HCT116 (cell line): ENCODE measurements at regions not wholly inside any gene's neighbourhood (a gene's known extent, or its start where the extent isn't known, plus 50 kb on each side); places are given as distances from the start of the nearest gene placed in this dataset.

Experiments used
- ATAC-seq: fragments of 200-7000 bp; cut with Tn5 transposase; 2 replicates; pipeline ENCODE4 v1.9.1; 2020; ENCODE audit warnings: mild to moderate bottlenecking, moderate library complexity
- BruUV-seq: library from RNA; stranded (reverse); fragments of 400-500 nt; replicated peaks from 2 replicates; lab custom pipeline; 2021; lab: Mats Ljungman, UMichigan
- CTCF ChIA-PET: fragments of 300-600 bp; sonication (Branson Sonifier 250); formaldehyde crosslinking; loops from one replicate; lab custom pipeline; 2021; ENCODE audit warnings: antibody characterized with exemption; lab: Charles Lee
- POLR2A ChIA-PET: fragments of 300-600, 350-600 bp; sonication (Branson Sonifier 250); formaldehyde crosslinking; loops from one replicate; lab custom pipeline; 2021; ENCODE audit warnings: antibody characterized with exemption; lab: Charles Lee
- RAD21 ChIA-PET, 2 experiments: fragments of 300-600 bp; sonication (Branson Sonifier 250); formaldehyde crosslinking; loops; one replicate each; lab custom pipeline; 2023; ENCODE audit warnings: low total read pairs in 2 of 2; ENCODE audit not compliant: uncharacterized antibody in 2 of 2, unreplicated experiment in 2 of 2, low non-redundant PET in 1 of 2; lab: Charles Lee
- DNase-seq: peaks from one replicate; pipeline ENCODE4 v3.0.0-alpha.2; 2010; ENCODE audit warnings: low read depth, low spot score
- H2AFZ ChIP-seq: fragments of 200-600 bp; shearing (Covaris generic), sonication (generic); 2 replicates; pipeline ENCODE4 v1.6.1; 2017; ENCODE audit warnings: low read depth, mixed run types, mixed read lengths, antibody characterized with exemption, low read length; ENCODE audit not compliant: poor library complexity, severe bottlenecking
- H3K27ac ChIP-seq: 2 replicates; pipeline ENCODE4 v1.5.1; 2012; ENCODE audit warnings: low read depth, low read length
- H3K27me3 ChIP-seq: fragments of 200-600 bp; sonication (generic); 2 replicates; pipeline ENCODE4 v1.6.1; 2016; ENCODE audit warnings: mixed run types, low read length, mixed read lengths; ENCODE audit not compliant: insufficient read depth
- H3K36me3 ChIP-seq, 2 experiments: fragments of 200-500 bp in 1 of 2; fragments of 200-600 bp in 1 of 2; sonication (Bioruptor generic) in 1 of 2; sonication (generic) in 1 of 2; 2 replicates each; pipeline versions ENCODE4 v1.5.1 to v1.6.1; 2014 to 2016; ENCODE audit warnings: low read length in 2 of 2, inconsistent platforms in 1 of 2, mixed read lengths in 1 of 2, mixed run types in 1 of 2; ENCODE audit not compliant: insufficient read depth in 2 of 2, control insufficient read depth in 1 of 2
- H3K4me1 ChIP-seq, 2 experiments: fragments of 200-600 bp in 1 of 2; sonication (generic) in 1 of 2; 2 replicates each; pipeline versions ENCODE4 v1.5.1 to v1.6.1; 2012 to 2017; ENCODE audit warnings: low read length in 2 of 2, inconsistent platforms in 1 of 2, mild to moderate bottlenecking in 1 of 2, mixed read lengths in 1 of 2, mixed run types in 1 of 2, moderate library complexity in 1 of 2; ENCODE audit not compliant: insufficient read depth in 2 of 2, control insufficient read depth in 1 of 2
- H3K4me2 ChIP-seq: fragments of 200-600 bp; sonication (generic); 2 replicates; pipeline ENCODE4 v1.6.1; 2017; ENCODE audit warnings: mixed run types, low read length, mixed read lengths
- H3K4me3 ChIP-seq, 2 experiments: fragments of 200-600 bp in 1 of 2; sonication (generic) in 1 of 2; replicated peaks in 1 of 2; 2 replicates each; pipeline ENCODE4 v1.5.1; 2011 to 2016; ENCODE audit warnings: low read length in 2 of 2, control low read depth in 1 of 2, low read depth in 1 of 2, mild to moderate bottlenecking in 1 of 2, mixed read lengths in 1 of 2, mixed run types in 1 of 2
- H3K79me2 ChIP-seq: fragments of 200-600 bp; sonication (generic); 2 replicates; pipeline ENCODE4 v1.6.1; 2017; ENCODE audit warnings: mild to moderate bottlenecking, mixed run types, low read length, moderate library complexity, mixed read lengths; ENCODE audit not compliant: insufficient read depth
- H3K9ac ChIP-seq: fragments of 200-600 bp; sonication (generic); 2 replicates; pipeline ENCODE4 v1.6.1; 2016; ENCODE audit warnings: low read length, mixed read lengths
- H3K9me2 ChIP-seq: fragments of 200-600 bp; sonication (generic), shearing (Covaris generic); 2 replicates; pipeline ENCODE4 v1.6.1; 2017; ENCODE audit warnings: mixed run types, mild to moderate bottlenecking, moderate library complexity; ENCODE audit not compliant: insufficient read depth
- H3K9me3 ChIP-seq, 2 experiments: fragments of 200-500 bp in 1 of 2; fragments of 200-600 bp in 1 of 2; sonication (Bioruptor generic) in 1 of 2; sonication (generic) in 1 of 2; 2 replicates each; pipeline ENCODE4 v1.6.1; 2014 to 2017; ENCODE audit warnings: low read length in 2 of 2, mixed read lengths in 2 of 2, inconsistent platforms in 1 of 2, low read depth in 1 of 2, mild to moderate bottlenecking in 1 of 2, mixed run types in 1 of 2, moderate library complexity in 1 of 2; ENCODE audit not compliant: control insufficient read depth in 1 of 2, insufficient read depth in 1 of 2
- H4K20me1 ChIP-seq: fragments of 200-600 bp; sonication (generic), shearing (Covaris generic); 2 replicates; pipeline ENCODE4 v1.6.1; 2017; ENCODE audit warnings: mixed run types, mild to moderate bottlenecking, moderate library complexity; ENCODE audit not compliant: insufficient read depth
- ATF3 ChIP-seq: IDR thresholded peaks from 2 replicates; pipeline ENCODE4 v1.6.1; 2012
- CBX3 ChIP-seq: IDR thresholded peaks from 2 replicates; pipeline ENCODE4 v1.6.1; 2012; ENCODE audit warnings: low read depth
- EZH2 ChIP-seq: fragments of 200-600 bp; sonication (generic); IDR thresholded peaks from 2 replicates; pipeline ENCODE4 v1.6.1; 2017; ENCODE audit warnings: antibody characterized with exemption, mixed run types
- FOSL1 ChIP-seq: IDR thresholded peaks from 2 replicates; pipeline ENCODE4 v1.6.1; 2012; ENCODE audit warnings: low read depth
- JUND ChIP-seq: IDR thresholded peaks from 2 replicates; pipeline ENCODE4 v1.6.1; 2012
- POLR2AphosphoS5 ChIP-seq: IDR thresholded peaks from 2 replicates; pipeline ENCODE4 v1.6.1; 2011; ENCODE audit warnings: mild to moderate bottlenecking, low read depth, low read length, moderate library complexity
- RAD21 ChIP-seq: IDR thresholded peaks from 2 replicates; pipeline ENCODE4 v1.6.1; 2012; ENCODE audit warnings: low read depth, mild to moderate bottlenecking
- REST ChIP-seq: IDR thresholded peaks from 2 replicates; pipeline ENCODE4 v1.6.1; 2012; ENCODE audit warnings: low read depth
- SIN3A ChIP-seq: IDR thresholded peaks from 2 replicates; pipeline ENCODE4 v1.6.1; 2012; ENCODE audit warnings: low read depth
- SP1 ChIP-seq: IDR thresholded peaks from 2 replicates; pipeline ENCODE4 v1.6.1; 2012; ENCODE audit warnings: low read depth
- SRF ChIP-seq: IDR thresholded peaks from 2 replicates; pipeline ENCODE4 v1.6.1; 2012; ENCODE audit warnings: low read depth
- TCF7L2 ChIP-seq: IDR thresholded peaks from 2 replicates; pipeline ENCODE4 v1.7.0; 2011; ENCODE audit warnings: borderline replicate concordance, inconsistent platforms; ENCODE audit not compliant: insufficient read depth, insufficient read length; ENCODE audit errors: extremely low read depth
- YY1 ChIP-seq: IDR thresholded peaks from 2 replicates; pipeline ENCODE4 v1.6.1; 2011; ENCODE audit warnings: low read length, low read depth, moderate library complexity, mild to moderate bottlenecking; ENCODE audit not compliant: insufficient replicate concordance; ENCODE audit errors: extremely low read depth
- ZBTB33 ChIP-seq: IDR thresholded peaks from 2 replicates; pipeline ENCODE4 v1.6.1; 2011; ENCODE audit warnings: mild to moderate bottlenecking, low read length, moderate library complexity; ENCODE audit not compliant: insufficient replicate concordance; ENCODE audit errors: extremely low read depth
- ZNF274 ChIP-seq: fragments of 200-500 bp; sonication (Bioruptor generic); IDR thresholded peaks from 2 replicates; pipeline ENCODE4 v1.6.1; 2014; ENCODE audit warnings: mild to moderate bottlenecking, low read depth, low read length, inconsistent platforms
- intact Hi-C: fragments of 100-400 bp; cut with micrococcal nuclease; formaldehyde crosslinking; loops from 2 replicates; pipeline ENCODE4 v1.10.0; 2022
- TF ChIP-seq, protein P1 (sequence below), 3 experiments: fragments of 200-600 bp in 1 of 3; sonication (generic) in 1 of 3; IDR thresholded peaks in 2 of 3; conservative IDR thresholded peaks in 1 of 3; 2 replicates each; pipeline ENCODE4 v1.5.1; 2012 to 2017; ENCODE audit warnings: low read depth in 2 of 3, low read length in 2 of 3, antibody characterized with exemption in 1 of 3, borderline replicate concordance in 1 of 3, control low read depth in 1 of 3, mild to moderate bottlenecking in 1 of 3, mixed read lengths in 1 of 3, mixed run types in 1 of 3, moderate library complexity in 1 of 3; ENCODE audit not compliant: insufficient read depth in 1 of 3

GRCh38 chr2:176418768-176419167 lies 149.5 kb downstream of the MTX2 start:
- ChIA-PET CTCF (no interaction called here), POLR2A (no interaction called here)
- no peak for DNase-seq

More at GRCh38 chr2:176418768-176419167, 149.5 kb downstream of the MTX2 start:
- Histone ChIP-seq H3K27me3 (no peaks in the 10 kb centered on the region; the same call in 1 of the 2 replicates), H3K79me2 (no peaks in the 10 kb centered on the region), H3K4me3 (no peak overlapping the region), H3K9me2 (no peaks in the 10 kb centered on the region), H2AFZ (no peak overlapping the region), H3K4me1 (peaks cover 0 to 6% of the 10 kb centered on the region in 2 experiments; a peak in 1 of 4 replicates), H3K27ac (no peak overlapping the region), H3K9ac (no peak overlapping the region), H3K36me3 (no peaks in the 10 kb centered on the region), H3K4me2 (no peak overlapping the region), H4K20me1 (no peaks in the 10 kb centered on the region), H3K9me3 (no peaks in the 10 kb centered on the region)
- intact Hi-C loops, result no loop called here
- RAD21 ChIA-PET, result no interaction called here
- no peak for ATAC-seq
- TF ChIP-seq SIN3A, result no peak
- TF ChIP-seq, protein P1, sequence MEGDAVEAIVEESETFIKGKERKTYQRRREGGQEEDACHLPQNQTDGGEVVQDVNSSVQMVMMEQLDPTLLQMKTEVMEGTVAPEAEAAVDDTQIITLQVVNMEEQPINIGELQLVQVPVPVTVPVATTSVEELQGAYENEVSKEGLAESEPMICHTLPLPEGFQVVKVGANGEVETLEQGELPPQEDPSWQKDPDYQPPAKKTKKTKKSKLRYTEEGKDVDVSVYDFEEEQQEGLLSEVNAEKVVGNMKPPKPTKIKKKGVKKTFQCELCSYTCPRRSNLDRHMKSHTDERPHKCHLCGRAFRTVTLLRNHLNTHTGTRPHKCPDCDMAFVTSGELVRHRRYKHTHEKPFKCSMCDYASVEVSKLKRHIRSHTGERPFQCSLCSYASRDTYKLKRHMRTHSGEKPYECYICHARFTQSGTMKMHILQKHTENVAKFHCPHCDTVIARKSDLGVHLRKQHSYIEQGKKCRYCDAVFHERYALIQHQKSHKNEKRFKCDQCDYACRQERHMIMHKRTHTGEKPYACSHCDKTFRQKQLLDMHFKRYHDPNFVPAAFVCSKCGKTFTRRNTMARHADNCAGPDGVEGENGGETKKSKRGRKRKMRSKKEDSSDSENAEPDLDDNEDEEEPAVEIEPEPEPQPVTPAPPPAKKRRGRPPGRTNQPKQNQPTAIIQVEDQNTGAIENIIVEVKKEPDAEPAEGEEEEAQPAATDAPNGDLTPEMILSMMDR (IDR thresholded peaks at IDR 0.05 in 2 of 3, conservative IDR thresholded peaks at IDR 0.05 in 1 of 3; ENCODE audit: borderline replicate concordance in 1 of 3, insufficient read depth in 1 of 3, low read depth in 2 of 3, low read length in 2 of 3), result no peak
- TF ChIP-seq SRF, result no peak
- no peak for TF ChIP-seq ZBTB33
- TF ChIP-seq JUND, result no peak
- no peak for TF ChIP-seq ZNF274
- TF ChIP-seq REST, result no peak
- no peak for TF ChIP-seq POLR2AphosphoS5
- no peak for TF ChIP-seq CBX3
- no peak for TF ChIP-seq SP1
- TF ChIP-seq YY1, result no peak
- no peak for TF ChIP-seq TCF7L2
- TF ChIP-seq ATF3, result no peak
- TF ChIP-seq EZH2, result no peak
- TF ChIP-seq FOSL1, result no peak
- no peak for TF ChIP-seq RAD21
- no TSS peak for BruUV-seq
